ENCODE measurements at regions not wholly inside any gene's neighbourhood (a gene's known extent, or its start where the extent isn't known, plus 50 kb on each side); places are given as distances from the start of the nearest gene placed in this dataset.

DNA sequence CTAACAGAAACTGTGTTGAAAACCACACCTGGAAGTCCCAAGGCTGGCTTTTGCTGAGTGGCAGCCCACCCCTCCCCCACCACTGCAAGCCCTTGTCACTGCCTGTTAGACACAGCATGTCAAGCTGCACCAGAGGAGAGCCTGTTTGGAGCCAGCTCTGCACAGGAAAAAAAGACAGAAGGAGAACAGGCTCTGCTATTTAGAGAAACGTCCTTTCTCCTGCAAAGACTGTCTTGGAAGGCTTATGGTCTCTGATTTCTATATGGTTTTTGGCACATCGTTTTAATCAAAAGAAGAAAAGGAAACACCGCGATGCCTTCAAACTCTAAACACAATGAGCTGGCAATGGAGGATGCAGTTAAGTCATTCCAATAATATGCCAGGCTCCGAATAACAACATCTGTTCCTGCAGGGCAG is 275.5 kb downstream of the MAP2K4 start:
- DNase-seq = no peak

- no peak for DNase-seq
Measured at GRCh38 chr17:12301551-12301950, 280.9 kb downstream of the MAP2K4 start.

- no peak for DNase-seq
Measured at GRCh38 chr17:12302711-12303110, 282.0 kb downstream of the MAP2K4 start.

- no peak for DNase-seq
Measured at GRCh38 chr17:12310811-12311210, 290.1 kb downstream of the MAP2K4 start.

DNA sequence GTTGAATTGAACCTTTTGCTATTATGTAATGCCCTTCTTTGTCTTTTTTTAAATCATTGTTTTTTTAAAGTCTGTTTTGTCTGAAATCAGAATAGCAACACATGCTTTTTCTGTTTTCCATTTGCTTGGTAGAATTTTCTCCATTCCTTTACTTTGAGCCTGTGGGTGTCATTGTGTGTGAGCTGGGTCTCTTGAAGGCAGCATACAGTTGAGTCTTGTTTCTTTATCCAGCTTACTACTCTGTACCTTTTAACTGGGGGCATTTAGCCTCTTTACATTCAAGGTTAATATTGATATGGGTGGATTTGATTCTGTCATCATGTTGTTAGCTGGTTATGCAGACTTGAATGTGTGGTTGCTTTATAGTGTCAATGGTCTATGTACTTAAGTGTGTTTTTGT is 292.0 kb downstream of the MAP2K4 start:
- no peak for DNase-seq

DNA sequence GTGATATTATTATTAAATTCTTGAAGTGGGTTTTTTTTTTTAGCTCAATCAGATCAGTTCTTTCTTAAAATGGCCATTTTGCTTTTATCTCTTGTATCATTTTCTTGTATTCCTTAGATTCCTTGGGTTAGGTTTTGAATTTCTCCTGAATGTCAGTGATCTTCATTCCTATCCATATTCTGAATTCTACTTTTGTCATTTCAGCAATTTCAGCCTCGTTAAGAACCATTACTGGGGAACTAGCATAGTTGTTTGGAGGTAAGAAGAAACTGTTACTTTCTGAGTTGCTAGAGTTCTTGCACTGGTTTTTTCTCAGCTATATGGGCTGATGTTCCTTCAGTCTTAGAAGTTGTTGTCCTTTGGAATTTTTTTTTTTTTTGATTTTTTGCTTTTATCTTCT is 293.1 kb downstream of the MAP2K4 start:
- no peak for DNase-seq

DNA sequence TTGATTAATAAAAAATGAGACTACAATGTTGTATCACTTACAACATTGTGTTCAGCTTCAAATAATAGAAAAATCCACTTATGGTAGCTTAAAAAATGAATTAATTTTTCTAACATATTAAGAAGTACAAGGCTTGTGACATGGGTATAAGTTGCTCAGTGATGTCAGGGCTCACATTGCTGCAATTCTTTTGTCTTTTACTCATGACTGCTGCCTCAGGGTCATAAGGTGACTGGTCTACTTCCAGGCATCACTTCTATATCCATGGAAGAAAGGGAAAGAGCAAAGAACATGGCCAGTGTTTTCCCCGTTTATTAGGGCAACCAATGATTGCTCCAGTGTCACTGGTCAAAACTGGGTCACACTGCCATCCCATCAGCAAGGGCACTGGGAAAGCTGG is 295.3 kb downstream of the MAP2K4 start:
- DNase-seq = no peak

- DNase-seq = no peak
Measured at GRCh38 chr17:12318571-12319266, 298.0 kb downstream of the MAP2K4 start.

GRCh38 chr17:12320286-12320685 is 299.6 kb downstream of the MAP2K4 start:
- DNase-seq = no peak

DNA sequence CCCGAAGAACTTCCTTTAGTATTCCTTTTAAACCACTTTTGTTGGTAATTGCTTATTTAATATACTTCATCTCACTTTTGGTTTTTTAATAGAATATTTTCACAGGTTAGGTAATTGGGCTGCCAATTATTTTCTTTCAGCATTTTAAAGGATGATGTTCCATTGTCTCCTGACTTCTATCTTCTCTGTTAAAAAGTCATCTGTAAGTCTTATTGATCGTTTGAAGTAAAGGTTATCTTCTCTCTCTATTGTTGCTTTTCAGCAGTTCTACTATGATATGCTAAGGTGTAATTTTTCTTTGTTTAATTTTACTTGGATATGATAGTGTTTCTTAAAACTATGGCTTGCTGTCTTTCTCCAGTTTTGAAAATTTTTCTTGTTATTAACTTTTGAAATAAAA is 307.5 kb downstream of the MAP2K4 start:
- DNase-seq = no peak

DNA sequence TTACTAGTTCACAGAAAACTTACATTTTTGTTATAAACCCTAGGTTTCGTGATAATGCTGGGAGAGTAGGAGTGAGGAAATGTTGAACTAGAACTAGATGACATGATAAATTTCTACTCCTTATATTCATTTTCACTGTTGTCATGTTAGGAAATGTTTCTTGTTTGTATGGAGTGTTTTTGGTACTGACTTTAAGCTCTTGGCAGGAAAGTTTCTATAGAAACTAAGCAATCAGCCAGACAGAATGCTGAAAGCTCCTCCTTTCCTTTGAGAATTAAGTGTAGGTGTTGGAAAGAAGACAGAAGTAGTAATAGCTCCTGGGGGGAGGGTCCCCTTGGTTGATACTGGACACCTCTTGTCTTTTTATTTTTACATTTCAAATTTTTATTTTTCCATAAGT is 309.8 kb downstream of the MAP2K4 start:
- no peak for DNase-seq

DNA sequence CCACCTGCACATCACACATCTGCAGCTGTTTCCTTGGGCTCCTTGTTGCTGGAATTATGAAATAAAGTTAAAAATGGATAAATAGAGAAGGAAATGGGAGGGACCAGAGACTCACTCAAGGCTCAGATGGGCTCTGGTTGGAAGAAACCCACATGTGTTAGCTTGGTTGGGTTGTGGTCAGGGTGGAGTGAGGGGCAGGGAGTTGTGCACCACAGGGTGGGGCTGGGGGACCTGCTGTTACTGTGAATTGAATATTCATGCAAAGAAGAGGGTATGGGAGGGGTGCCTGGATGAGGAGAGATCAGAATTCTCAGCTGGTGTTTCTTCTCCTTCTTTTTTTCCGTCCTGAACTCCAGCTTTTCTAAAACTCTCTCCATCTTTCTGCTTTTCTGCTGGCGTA is 320.7 kb downstream of the MAP2K4 start:
- no peak for DNase-seq

GRCh38 chr17:12342161-12342560 is 321.5 kb downstream of the MAP2K4 start:
- no peak for DNase-seq

DNA sequence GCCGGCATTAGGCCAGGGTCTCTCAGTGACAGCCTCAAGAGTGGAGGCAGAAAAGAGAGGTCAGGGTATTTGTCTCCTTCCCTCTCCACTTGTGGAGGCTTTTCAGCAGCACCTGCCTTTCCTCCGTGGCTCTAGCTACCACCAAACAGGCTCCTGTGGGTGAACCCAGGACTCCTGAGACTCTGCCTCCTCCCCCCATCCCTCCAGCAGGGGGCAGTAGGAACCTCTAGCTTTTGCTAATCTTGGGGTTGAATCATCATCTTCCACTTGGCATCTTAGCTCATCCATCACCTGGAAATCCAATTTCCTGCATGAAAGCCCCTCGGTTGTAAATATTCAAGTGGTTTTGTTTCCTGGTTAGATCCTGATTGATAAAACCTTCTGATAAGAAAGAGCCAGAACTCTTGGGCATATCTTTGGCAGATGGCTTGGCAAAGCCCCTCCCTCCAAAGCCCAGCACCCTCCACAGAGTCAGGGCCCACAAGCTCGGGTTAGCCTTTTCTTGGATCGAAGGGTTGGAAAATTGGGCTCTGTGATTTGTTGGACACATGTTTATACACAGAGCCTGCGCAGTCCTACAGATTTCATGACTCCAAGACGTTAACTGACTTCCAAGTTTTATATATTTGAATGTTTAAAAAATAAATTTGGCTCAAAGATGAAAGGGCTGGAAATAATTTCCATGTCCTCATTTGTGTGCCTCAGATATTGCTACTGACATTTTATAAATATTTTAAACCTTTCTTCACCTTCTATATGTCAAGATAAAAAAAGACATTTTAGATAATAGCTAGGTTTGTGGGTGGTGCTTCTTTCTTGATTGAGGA is 322.1 kb downstream of the MAP2K4 start:
- no peak for DNase-seq

GRCh38 chr17:12348476-12348875 is 317.2 kb upstream of the MYOCD start:
- DNase-seq = no peak

GRCh38 chr17:12349297-12349696 is 316.4 kb upstream of the MYOCD start:
- no peak for DNase-seq

DNA sequence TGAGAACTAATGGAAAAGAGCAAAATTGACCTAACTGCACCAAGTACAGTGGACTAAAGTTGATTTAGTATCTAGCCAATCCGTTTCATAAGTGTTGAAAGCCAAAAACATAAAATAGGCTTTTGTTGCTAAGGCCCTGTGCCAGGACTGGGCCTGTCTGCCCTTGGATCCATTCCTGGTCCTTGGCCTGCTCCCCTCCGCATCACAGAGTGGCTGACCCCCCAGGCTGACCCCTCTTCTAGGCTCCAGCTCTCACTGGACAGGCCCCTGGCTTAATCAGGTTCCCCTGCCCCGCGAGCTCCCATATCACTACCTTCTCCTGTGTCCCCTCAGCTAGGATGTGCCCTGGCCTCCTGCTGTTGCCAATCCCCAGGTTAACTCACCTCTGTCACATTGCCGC is 313.6 kb upstream of the MYOCD start:
- DNase-seq = no peak

GRCh38 chr17:12357600-12357999 is 308.1 kb upstream of the MYOCD start:
- DNase-seq = no peak

DNA sequence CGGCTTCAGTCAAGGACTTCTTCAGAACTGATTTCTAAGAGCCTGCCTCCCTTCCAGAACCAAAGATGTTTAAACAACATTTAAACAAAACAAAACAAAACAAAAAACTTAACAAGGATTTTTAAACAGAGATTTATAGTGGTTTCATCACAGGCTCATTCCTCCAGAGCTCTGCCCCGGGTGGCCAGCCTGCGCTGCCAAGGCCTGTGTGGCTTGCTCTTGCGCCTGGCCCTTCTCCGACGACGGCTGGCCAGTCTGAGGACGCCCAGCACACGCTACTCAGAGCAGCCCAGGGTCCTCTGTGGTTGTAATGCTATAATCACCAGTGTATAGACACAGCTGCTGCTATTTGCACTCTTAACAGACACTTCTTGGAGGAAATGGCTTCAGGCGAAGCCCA is 307.2 kb upstream of the MYOCD start:
- DNase-seq = no peak

DNA sequence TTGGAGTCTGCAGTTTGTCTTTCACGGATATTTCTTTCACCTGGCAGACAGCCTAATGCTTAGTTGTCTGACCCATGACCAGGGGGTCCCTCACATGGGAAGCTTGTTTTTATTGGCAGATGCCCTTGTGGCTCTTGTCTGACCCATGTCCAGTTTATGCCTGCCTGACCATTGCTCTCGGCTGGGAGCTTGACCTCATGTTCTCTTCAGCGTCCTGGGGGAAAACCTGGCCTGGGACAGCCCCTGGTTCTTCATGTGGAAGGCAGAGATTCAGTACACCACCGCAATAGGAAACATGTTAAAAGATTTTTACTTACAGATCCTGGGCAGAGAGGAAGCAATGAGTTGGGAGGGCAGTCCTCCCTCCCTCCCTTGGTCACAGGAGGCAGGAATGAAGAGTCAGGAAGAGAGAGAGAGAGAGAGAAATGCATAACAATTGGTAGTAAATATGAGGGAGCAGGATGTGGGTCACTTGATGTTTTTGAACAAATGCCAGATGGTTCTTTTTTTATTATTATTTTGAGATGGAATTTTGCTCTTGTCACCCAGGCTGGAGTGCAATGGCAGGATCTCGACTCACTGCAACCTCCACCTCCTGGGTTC is 302.7 kb upstream of the MYOCD start:
- DNase-seq = no peak

GRCh38 chr17:12365805-12366204 is 299.9 kb upstream of the MYOCD start:
- DNase-seq = no peak

GRCh38 chr17:12369065-12369464 is 296.6 kb upstream of the MYOCD start:
- no peak for DNase-seq

GRCh38 chr17:12376276-12376675 is 289.4 kb upstream of the MYOCD start:
- DNase-seq = no peak

- DNase-seq = no peak
Measured at GRCh38 chr17:12386225-12386624, 279.5 kb upstream of the MYOCD start.
